OCI-LY7 (cell line): ENCODE measurements at regions not wholly inside any gene's neighbourhood (a gene's known extent, or its start where the extent isn't known, plus 50 kb on each side); places are given as distances from the start of the nearest gene placed in this dataset.

Source experiments
- EZH2phosphoT487 ChIP-seq: fragments of 200-600 bp; sonication (generic); IDR thresholded peaks from 2 replicates; pipeline ENCODE4 v1.6.1; 2018; ENCODE audit warnings: low read depth, borderline replicate concordance, mild to moderate bottlenecking, mixed run types, antibody characterized with exemption, low read length, moderate library complexity, mixed read lengths
- TF ChIP-seq, protein P1 (sequence below): fragments of 200-600 bp; sonication (generic); conservative IDR thresholded peaks from 2 replicates; pipeline ENCODE4 v1.5.1; 2014; ENCODE audit warnings: mild to moderate bottlenecking, antibody characterized with exemption, low read length, moderate library complexity, mixed read lengths

DNA sequence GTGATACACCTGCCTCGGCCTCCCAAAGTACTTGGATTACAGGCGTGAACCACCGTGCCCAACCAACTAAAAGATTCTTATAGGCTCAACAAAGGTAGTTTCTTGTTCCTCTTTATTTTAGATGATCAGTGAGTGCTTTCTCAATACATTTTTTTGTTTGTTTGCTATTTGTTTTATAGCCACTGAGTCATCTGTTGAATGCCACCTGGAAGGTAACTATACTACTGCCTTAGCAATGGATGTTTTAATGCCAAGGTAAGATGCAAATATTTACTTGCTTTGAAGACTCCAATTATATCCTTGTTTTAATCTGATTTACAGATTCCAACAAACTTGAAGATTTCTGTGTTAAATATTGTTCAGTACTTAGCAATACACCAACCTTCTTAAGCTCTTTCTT lies 2807.4 kb upstream of the PCDH20 start:
- TF ChIP-seq, protein P1, sequence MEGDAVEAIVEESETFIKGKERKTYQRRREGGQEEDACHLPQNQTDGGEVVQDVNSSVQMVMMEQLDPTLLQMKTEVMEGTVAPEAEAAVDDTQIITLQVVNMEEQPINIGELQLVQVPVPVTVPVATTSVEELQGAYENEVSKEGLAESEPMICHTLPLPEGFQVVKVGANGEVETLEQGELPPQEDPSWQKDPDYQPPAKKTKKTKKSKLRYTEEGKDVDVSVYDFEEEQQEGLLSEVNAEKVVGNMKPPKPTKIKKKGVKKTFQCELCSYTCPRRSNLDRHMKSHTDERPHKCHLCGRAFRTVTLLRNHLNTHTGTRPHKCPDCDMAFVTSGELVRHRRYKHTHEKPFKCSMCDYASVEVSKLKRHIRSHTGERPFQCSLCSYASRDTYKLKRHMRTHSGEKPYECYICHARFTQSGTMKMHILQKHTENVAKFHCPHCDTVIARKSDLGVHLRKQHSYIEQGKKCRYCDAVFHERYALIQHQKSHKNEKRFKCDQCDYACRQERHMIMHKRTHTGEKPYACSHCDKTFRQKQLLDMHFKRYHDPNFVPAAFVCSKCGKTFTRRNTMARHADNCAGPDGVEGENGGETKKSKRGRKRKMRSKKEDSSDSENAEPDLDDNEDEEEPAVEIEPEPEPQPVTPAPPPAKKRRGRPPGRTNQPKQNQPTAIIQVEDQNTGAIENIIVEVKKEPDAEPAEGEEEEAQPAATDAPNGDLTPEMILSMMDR, result no peak
- no peak for TF ChIP-seq EZH2phosphoT487
